Psoas muscle (tissue), 7 donors: ENCODE measurements at regions not wholly inside any gene's neighbourhood (a gene's known extent, or its start where the extent isn't known, plus 50 kb on each side); places are given as distances from the start of the nearest gene placed in this dataset.

Source experiments
- ATAC-seq, 4 donors: fragments of 200-7000 bp; cut with Tn5 transposase; one replicate each; pipeline ENCODE4 v1.9.1; 2020; ENCODE audit warnings: moderate library complexity in 3 of 4, mild to moderate bottlenecking in 2 of 4
- DNase-seq, 2 donors: peaks; one replicate each; pipeline ENCODE4 v3.0.0-alpha.2; 2020
- H3K27ac ChIP-seq: fragments of 200-600 bp; one replicate; pipeline ENCODE4 v1.8.0; 2022
- H3K27me3 ChIP-seq, 3 donors: fragments of 200-600 bp in 1 of 3; one replicate each; pipeline versions ENCODE4 v1.6.1 to v1.8.0; 2013 to 2022; ENCODE audit warnings: low read length in 2 of 3, mild to moderate bottlenecking in 2 of 3, moderate library complexity in 1 of 3; ENCODE audit not compliant: insufficient read depth in 3 of 3
- H3K36me3 ChIP-seq, 2 donors: fragments of 200-600 bp in 1 of 2; one replicate each; pipeline versions ENCODE4 v1.6.1 to v1.8.0; 2013 to 2022; ENCODE audit warnings: low read depth in 1 of 2, mild to moderate bottlenecking in 1 of 2, moderate library complexity in 1 of 2; ENCODE audit not compliant: insufficient read depth in 1 of 2
- H3K4me1 ChIP-seq: fragments of 200-600 bp; one replicate; pipeline ENCODE4 v1.8.0; 2022
- H3K4me3 ChIP-seq: fragments of 200-600 bp; one replicate; pipeline ENCODE4 v1.8.0; 2022; ENCODE audit warnings: mild to moderate bottlenecking
- H3K9me3 ChIP-seq: fragments of 200-600 bp; one replicate; pipeline ENCODE4 v1.8.0; 2022
- WGBS, 3 donors: extraction: QIAGEN DNeasy Blood & Tissue Kit; methylation state at CpG; one replicate each; pipeline versions ENCODE4 v1.1.6 to v1.1.7; 2013; 5-methylcytosine and 5-hydroxymethylcytosine counted together
- intact Hi-C, 2 donors: fragments of 100-400 bp; cut with DNase I; formaldehyde crosslinking; loops; one replicate each; pipeline versions ENCODE4 v1.11.0 to v1.14.2; 2022
- TF ChIP-seq, protein P1 (sequence below): fragments of 200-600 bp; IDR thresholded peaks from one replicate; pipeline ENCODE4 v1.8.0; 2022; ENCODE audit warnings: antibody characterized with exemption
- donor health status: healthy with polysubstance abuse.
- donor health status: DM: no; HTN: no; CAD: no; lungs with moderate emphysema.
- donor health status: Bipolar disorder and iron deficiency.
- donor health status: healthy.
- donor health status: DM: yes; HTN: yes; CAD: no.
- donor health status: DM: no; HTN: no; CAD: no.
- donor health status: DM: yes; HTN: yes; CAD: no.

DNA sequence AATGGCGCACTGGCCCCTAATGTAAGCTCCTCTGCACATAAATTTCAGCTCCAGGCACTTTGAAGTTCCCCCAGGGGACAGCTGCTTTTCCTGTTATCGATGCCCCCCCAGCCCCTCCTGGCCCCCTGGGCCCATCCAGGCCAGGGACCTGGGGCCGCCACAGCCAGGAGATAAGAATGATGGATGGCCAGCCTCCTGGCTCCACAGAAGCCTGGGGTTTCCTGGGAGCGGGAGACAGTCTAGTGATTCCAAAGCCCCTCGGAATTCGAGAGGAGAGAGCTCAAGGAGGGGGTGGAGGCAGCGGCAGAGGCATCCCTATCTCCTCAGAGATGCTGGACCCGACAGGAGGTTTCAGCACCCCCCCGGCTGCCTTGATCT is 98.4 kb upstream of the HAND1 start:
- H3K4me3 ChIP-seq, result no peak overlapping the region
- no peaks in the 10 kb centered on the region for H3K36me3 ChIP-seq
- TF ChIP-seq, protein P1, sequence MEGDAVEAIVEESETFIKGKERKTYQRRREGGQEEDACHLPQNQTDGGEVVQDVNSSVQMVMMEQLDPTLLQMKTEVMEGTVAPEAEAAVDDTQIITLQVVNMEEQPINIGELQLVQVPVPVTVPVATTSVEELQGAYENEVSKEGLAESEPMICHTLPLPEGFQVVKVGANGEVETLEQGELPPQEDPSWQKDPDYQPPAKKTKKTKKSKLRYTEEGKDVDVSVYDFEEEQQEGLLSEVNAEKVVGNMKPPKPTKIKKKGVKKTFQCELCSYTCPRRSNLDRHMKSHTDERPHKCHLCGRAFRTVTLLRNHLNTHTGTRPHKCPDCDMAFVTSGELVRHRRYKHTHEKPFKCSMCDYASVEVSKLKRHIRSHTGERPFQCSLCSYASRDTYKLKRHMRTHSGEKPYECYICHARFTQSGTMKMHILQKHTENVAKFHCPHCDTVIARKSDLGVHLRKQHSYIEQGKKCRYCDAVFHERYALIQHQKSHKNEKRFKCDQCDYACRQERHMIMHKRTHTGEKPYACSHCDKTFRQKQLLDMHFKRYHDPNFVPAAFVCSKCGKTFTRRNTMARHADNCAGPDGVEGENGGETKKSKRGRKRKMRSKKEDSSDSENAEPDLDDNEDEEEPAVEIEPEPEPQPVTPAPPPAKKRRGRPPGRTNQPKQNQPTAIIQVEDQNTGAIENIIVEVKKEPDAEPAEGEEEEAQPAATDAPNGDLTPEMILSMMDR, result no peak
- intact Hi-C loops, result no loop called here
- WGBS, 3 donors, result 25 to 30% (median 26%) methylated on average over 9 of the region's 9 CpGs
- H3K27me3 ChIP-seq, result peaks cover 0 to 19% (median 3%) of the 10 kb centered on the region in 3 donors
- no peak overlapping the region for H3K27ac ChIP-seq
- H3K4me1 ChIP-seq, result no peaks in the 10 kb centered on the region
- no peak for ATAC-seq
- no peak for DNase-seq
- H3K9me3 ChIP-seq, result no peaks in the 10 kb centered on the region

- no peak overlapping the region for H3K4me3 ChIP-seq
- WGBS, 3 donors, result 33 to 35% (median 34%) methylated on average over 11 of the region's 11 CpGs
- TF ChIP-seq, protein P1, result no peak
- no peaks in the 10 kb centered on the region for H3K36me3 ChIP-seq
- H3K4me1 ChIP-seq, result no peaks in the 10 kb centered on the region
- intact Hi-C loops, result no loop called here
- peaks cover 0 to 19% (median 3%) of the 10 kb centered on the region in 3 donors for H3K27me3 ChIP-seq
- DNase-seq (no peak), ATAC-seq (no peak)
- H3K9me3 ChIP-seq, result no peaks in the 10 kb centered on the region
- no peak overlapping the region for H3K27ac ChIP-seq
Observed at GRCh38 chr5:154575546-154576428, 97.8 kb upstream of the HAND1 start.

- ATAC-seq (no peak), DNase-seq (no peak)
- Histone ChIP-seq H3K4me3 (no peak overlapping the region), H3K4me1 (no peaks in the 10 kb centered on the region), H3K36me3 (no peaks in the 10 kb centered on the region), H3K9me3 (no peaks in the 10 kb centered on the region), H3K27me3 (peaks cover 0 to 23% (median 3%) of the 10 kb centered on the region in 3 donors), H3K27ac (no peak overlapping the region)
- 90 to 93% (median 93%) methylated on average over 6 of the region's 6 CpGs for WGBS, 3 donors
- TF ChIP-seq, protein P1, result no peak
- intact Hi-C loops, result no loop called here
Observed at GRCh38 chr5:154573011-154573410, 95.0 kb upstream of the HAND1 start.

DNA sequence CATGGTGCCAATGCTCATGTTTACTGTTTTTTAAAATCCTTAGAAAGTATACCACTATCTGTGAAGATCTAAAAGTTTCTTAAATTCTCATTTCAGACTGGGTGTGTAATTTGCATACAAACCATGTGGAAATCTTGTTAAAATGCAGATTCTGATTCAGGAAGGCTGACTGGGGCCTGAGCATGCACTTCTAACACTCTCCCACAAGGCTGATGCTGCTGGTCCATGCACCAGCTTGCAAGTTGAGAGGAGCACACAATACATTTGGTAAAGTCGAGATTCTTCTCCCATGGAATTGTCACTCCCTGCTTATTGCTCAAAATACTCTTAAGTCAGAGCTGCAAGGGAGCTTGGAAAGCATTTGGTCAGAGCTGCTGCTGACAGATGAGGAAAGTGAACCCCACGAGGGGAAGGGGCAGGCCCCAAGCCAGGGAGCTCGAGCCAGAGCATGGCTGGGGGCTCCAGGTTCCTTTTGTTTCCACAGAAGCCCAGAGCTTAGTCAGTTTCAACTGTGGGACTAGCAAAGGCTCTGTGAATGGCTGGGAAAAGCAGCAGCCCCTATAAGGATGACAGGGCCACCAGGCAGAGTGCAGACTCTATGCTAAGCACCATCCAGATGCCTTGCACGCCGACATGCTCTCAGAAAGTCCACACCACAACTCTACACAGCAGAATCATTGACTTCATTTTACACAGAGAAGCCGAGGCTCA is 93.5 kb upstream of the HAND1 start:
- intact Hi-C loops, result no loop called here
- WGBS, 3 donors, result 51 to 57% (median 57%) methylated on average over 6 of the region's 6 CpGs
- Histone ChIP-seq H3K4me3 (no peak overlapping the region), H3K36me3 (no peaks in the 10 kb centered on the region), H3K27ac (no peak overlapping the region), H3K9me3 (no peaks in the 10 kb centered on the region), H3K4me1 (no peaks in the 10 kb centered on the region), H3K27me3 (peaks cover 0 to 23% (median 3%) of the 10 kb centered on the region in 3 donors)
- DNase-seq (no peak), ATAC-seq (no peak)
- TF ChIP-seq, protein P1, result no peak
